ENCODE measurements at regions not wholly inside any gene's neighbourhood (a gene's known extent, or its start where the extent isn't known, plus 50 kb on each side); places are given as distances from the start of the nearest gene placed in this dataset.

- DNase-seq (ENCODE audit: extremely low read depth in 1 of 11, low read depth in 9 of 11, low spot score in 4 of 11): no peak
Measured at GRCh38 chr6:19968201-19968600, 131.0 kb downstream of the ID4 start.

GRCh38 chr6:19972221-19972620 is 135.1 kb downstream of the ID4 start:
- no peak for DNase-seq (ENCODE audit: extremely low read depth in 1 of 11, low read depth in 9 of 11, low spot score in 4 of 11)

GRCh38 chr6:19976411-19977129 is 139.4 kb downstream of the ID4 start:
- DNase-seq (ENCODE audit: extremely low read depth in 1 of 11, low read depth in 9 of 11, low spot score in 4 of 11): no peak

GRCh38 chr6:19979059-19979458 is 141.9 kb downstream of the ID4 start:
- no peak for DNase-seq (ENCODE audit: extremely low read depth in 1 of 11, low read depth in 9 of 11, low spot score in 4 of 11)

- DNase-seq (ENCODE audit: extremely low read depth in 1 of 11, low read depth in 9 of 11, low spot score in 4 of 11): no peak
Measured at GRCh38 chr6:19979986-19980385, 142.8 kb downstream of the ID4 start.

GRCh38 chr6:19983374-19983773 is 146.2 kb downstream of the ID4 start:
- no peak for DNase-seq (ENCODE audit: extremely low read depth in 1 of 11, low read depth in 9 of 11, low spot score in 4 of 11)

- no peak for DNase-seq (ENCODE audit: extremely low read depth in 1 of 11, low read depth in 9 of 11, low spot score in 4 of 11)
Measured at GRCh38 chr6:19986691-19987438, 149.7 kb downstream of the ID4 start.

GRCh38 chr6:19988555-19988954 is 151.4 kb downstream of the ID4 start:
- peak; percentile 13 to 62 (median 30) for DNase-seq (ENCODE audit: extremely low read depth in 1 of 11, low read depth in 9 of 11, low spot score in 4 of 11)

GRCh38 chr6:19991176-19991575 is 154.0 kb downstream of the ID4 start:
- no peak for DNase-seq (ENCODE audit: extremely low read depth in 1 of 11, low read depth in 9 of 11, low spot score in 4 of 11)

- DNase-seq (ENCODE audit: extremely low read depth in 1 of 11, low read depth in 9 of 11, low spot score in 4 of 11): no peak
Measured at GRCh38 chr6:19994909-19995308, 157.7 kb downstream of the ID4 start.

- no peak for DNase-seq (ENCODE audit: extremely low read depth in 1 of 11, low read depth in 9 of 11, low spot score in 4 of 11)
Measured at GRCh38 chr6:19995575-19996257, 158.5 kb downstream of the ID4 start.

- no peak for DNase-seq (ENCODE audit: extremely low read depth in 1 of 11, low read depth in 9 of 11, low spot score in 4 of 11)
Measured at GRCh38 chr6:19997104-19997503, 159.9 kb downstream of the ID4 start.

GRCh38 chr6:19998541-19998940 is 161.4 kb downstream of the ID4 start:
- DNase-seq (ENCODE audit: extremely low read depth in 1 of 11, low read depth in 9 of 11, low spot score in 4 of 11): no peak

- no peak for DNase-seq (ENCODE audit: extremely low read depth in 1 of 11, low read depth in 9 of 11, low spot score in 4 of 11)
Measured at GRCh38 chr6:19999319-20000191, 162.4 kb downstream of the ID4 start.

- no peak for DNase-seq (ENCODE audit: extremely low read depth in 1 of 11, low read depth in 9 of 11, low spot score in 4 of 11)
Measured at GRCh38 chr6:20001286-20001685, 164.1 kb downstream of the ID4 start.

GRCh38 chr6:20006037-20006436 is 168.9 kb downstream of the ID4 start:
- no peak for DNase-seq (ENCODE audit: extremely low read depth in 1 of 11, low read depth in 9 of 11, low spot score in 4 of 11)

- DNase-seq (ENCODE audit: extremely low read depth in 1 of 11, low read depth in 9 of 11, low spot score in 4 of 11): no peak
Measured at GRCh38 chr6:20008131-20008530, 171.0 kb downstream of the ID4 start.

- no peak for DNase-seq (ENCODE audit: extremely low read depth in 1 of 11, low read depth in 9 of 11, low spot score in 4 of 11)
Measured at GRCh38 chr6:20013066-20013861, 176.1 kb downstream of the ID4 start.

Measured in renal cortex interstitium (tissue), 11 donors.